GM21390 (cell line): ENCODE measurements at regions not wholly inside any gene's neighbourhood (a gene's known extent, or its start where the extent isn't known, plus 50 kb on each side); places are given as distances from the start of the nearest gene placed in this dataset.
"Not testable (repeated sequence)": the region's sequence is repeated elsewhere in the genome, so short reads cannot be mapped to it uniquely, and the experiment has no call there.

ENCODE experiments used
- ATAC-seq: cut with Tn5 transposase; IDR thresholded peaks from one replicate; pipeline ENCODE4 v1.9.1; 2021; ENCODE audit not compliant: unreplicated experiment

GRCh38 chr11:60592601-60593000 is 77.4 kb downstream of the MS4A13 start:
- ATAC-seq = no peak

- ATAC-seq = no peak
These were observed 79.9 kb downstream of the MS4A13 start for GRCh38 chr11:60594998-60595642.

GRCh38 chr11:60607483-60607882 is 91.9 kb upstream of the MS4A8 start:
- ATAC-seq = no peak

GRCh38 chr11:60609632-60610031 is 89.8 kb upstream of the MS4A8 start:
- ATAC-seq = no peak

- ATAC-seq = no peak
These were observed 88.7 kb upstream of the MS4A8 start for GRCh38 chr11:60610702-60611101.

- ATAC-seq = no peak
These were observed 83.9 kb upstream of the MS4A8 start for GRCh38 chr11:60615497-60615896.

- not testable (repeated sequence) for ATAC-seq
These were observed 77.5 kb upstream of the MS4A8 start for GRCh38 chr11:60621940-60622339.

GRCh38 chr11:60622776-60623175 is 76.6 kb upstream of the MS4A8 start:
- ATAC-seq = not testable (repeated sequence)

GRCh38 chr11:60625262-60625661 is 74.2 kb upstream of the MS4A8 start:
- no peak for ATAC-seq

- no peak for ATAC-seq
These were observed 70.0 kb upstream of the MS4A8 start for GRCh38 chr11:60629399-60629798.

GRCh38 chr11:60631944-60632343 is 67.5 kb upstream of the MS4A8 start:
- ATAC-seq = no peak

GRCh38 chr11:60633645-60634044 is 65.8 kb upstream of the MS4A8 start:
- peak; percentile 71 for ATAC-seq

GRCh38 chr11:60634126-60634525 is 65.3 kb upstream of the MS4A8 start:
- ATAC-seq = peak; percentile 56

- ATAC-seq = no peak
These were observed 57.5 kb upstream of the MS4A8 start for GRCh38 chr11:60641940-60642339.

GRCh38 chr11:60647087-60647486 is 52.3 kb upstream of the MS4A8 start:
- ATAC-seq = no peak
